Stromal cell of bone marrow (primary cell): ENCODE measurements at regions not wholly inside any gene's neighbourhood (a gene's known extent, or its start where the extent isn't known, plus 50 kb on each side); places are given as distances from the start of the nearest gene placed in this dataset.
"Not testable (repeated sequence)": the region's sequence is repeated elsewhere in the genome, so short reads cannot be mapped to it uniquely, and the experiment has no call there.

ENCODE experiments used
- DNase-seq: peaks from one replicate; pipeline ENCODE4 v3.0.0-alpha.2; 2012; ENCODE audit warnings: low read depth

DNA sequence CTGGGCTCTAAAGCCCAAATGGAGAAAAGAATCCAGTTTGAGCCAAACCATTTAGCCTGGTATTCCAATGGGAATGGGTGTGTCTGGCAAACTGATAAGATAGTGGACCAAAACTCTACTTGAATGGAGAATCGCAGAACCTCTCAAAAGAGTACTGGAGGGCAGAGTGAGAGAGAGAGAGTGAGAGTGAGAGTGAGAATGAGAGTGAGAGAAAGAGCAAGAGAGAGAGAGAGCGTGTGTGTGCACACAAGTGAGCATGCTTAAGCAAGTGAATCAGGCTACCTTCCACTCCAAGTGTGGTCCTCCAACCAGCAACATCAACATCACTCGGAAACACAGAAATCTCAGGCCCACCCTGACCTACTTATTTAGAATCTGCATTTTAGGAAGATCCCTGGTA, 58.8 kb downstream of the UQCRFS1 start:
- no peak for DNase-seq

DNA sequence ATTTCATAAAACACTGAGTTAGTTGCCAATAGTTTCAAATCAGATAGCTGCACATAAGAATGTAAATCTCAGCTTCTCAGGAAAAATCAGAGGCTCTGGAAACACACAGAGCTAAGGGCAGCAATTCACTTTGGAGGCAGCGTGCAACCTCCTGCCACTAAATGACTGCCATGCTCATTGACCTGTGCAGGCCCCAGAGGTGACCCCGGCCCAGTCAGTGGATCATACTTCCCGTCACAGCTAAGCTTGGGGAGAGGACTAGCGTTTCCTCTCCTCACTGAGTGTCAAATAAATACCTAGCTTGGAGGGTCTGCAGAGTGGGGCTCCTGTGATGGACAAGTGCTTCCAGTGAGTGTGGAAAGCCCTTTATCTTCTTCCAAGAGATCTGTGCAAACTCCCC, 67.2 kb downstream of the UQCRFS1 start:
- no peak for DNase-seq

- DNase-seq: no peak
These were observed 69.8 kb downstream of the UQCRFS1 start for GRCh38 chr19:29143183-29143582.

DNA sequence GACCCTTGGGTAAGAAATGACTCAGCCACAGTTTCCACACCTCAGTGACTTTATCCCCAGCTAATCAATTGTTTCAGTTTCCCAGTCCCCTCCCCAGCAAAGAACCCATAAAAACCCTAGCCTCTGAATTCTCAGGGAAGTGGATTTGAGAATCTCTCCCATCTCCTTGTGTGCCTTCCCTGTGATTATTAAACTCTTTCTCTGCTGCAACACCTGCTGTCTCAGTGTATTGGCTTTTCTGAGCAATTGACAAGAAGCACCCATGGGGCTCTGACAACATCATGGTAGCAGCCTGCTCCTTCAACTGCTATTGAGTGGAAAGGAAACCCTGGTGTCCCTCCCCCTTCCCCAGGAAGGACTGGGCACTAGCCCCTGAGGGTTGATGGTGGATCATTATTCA, 73.7 kb downstream of the UQCRFS1 start:
- DNase-seq: no peak

DNA sequence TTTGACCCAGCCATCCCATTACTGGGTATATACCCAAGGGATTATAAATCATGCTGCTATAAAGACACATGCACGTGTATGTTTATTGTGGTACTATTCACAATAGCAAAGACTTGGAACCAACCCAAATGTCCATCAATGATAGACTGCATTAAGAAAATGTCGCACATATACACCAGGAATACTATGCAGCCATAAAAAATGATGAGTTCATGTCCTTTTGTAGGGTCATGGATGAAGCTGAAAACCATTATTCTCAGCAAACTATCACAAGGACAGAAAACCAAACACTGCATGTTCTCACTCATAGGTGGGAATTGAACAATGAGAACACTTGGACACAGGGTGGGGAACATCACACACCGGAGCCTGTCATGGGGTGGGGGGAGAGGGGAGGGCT, 74.7 kb downstream of the UQCRFS1 start:
- not testable (repeated sequence) for DNase-seq

- DNase-seq: no peak
These were observed 81.5 kb downstream of the UQCRFS1 start for GRCh38 chr19:29131456-29131855.

GRCh38 chr19:29129148-29129547, 83.8 kb downstream of the UQCRFS1 start:
- no peak for DNase-seq

- no peak for DNase-seq
These were observed 84.7 kb downstream of the UQCRFS1 start for GRCh38 chr19:29128203-29128602.

- DNase-seq: no peak
These were observed 90.8 kb downstream of the UQCRFS1 start for GRCh38 chr19:29122185-29122584.

- peak; percentile 9 for DNase-seq
These were observed 91.3 kb downstream of the UQCRFS1 start for GRCh38 chr19:29121684-29122083.

DNA sequence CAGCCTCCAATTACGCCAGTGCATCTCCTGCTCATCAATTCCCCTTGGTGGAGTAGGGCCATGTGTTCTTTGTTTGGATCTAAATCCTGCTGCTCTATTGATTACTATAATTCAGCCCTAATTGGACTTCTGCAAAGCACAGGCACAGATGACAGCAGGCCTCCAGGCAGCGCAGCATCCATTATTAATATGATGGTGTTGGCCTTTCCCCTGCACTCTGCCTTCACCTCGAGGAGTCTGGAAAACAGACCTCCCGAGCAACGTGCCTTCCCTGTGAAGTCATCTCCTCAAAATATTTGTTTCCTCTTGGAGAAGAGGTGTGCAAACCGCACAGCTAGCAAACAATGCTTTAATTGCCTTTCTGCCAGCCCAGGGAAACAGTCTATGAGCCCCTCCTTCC, 92.5 kb downstream of the UQCRFS1 start:
- DNase-seq: no peak

- DNase-seq: peak; percentile 2
These were observed 93.4 kb downstream of the UQCRFS1 start for GRCh38 chr19:29119590-29119989.

- no peak for DNase-seq
These were observed 94.6 kb downstream of the UQCRFS1 start for GRCh38 chr19:29118389-29118788.

DNA sequence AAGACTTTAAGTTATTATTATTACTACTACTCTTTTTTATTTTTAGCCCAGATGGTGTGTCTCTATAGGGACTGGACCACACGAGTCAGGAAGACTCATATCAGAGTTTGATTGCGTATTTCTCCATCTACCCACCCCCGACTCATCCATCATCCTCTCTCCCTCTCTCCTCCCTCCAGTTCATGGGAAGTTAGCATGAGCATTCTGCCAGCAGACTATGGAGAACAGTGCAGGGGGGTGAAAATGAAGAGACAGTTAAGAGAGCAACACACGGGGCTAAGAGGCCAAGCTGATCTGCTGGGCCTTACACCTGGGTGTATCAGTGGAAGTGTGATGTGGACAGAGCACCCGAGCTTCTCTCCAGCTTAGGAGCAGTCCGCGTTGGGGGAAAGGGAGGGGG, 95.0 kb downstream of the UQCRFS1 start:
- DNase-seq: peak; percentile 13

DNA sequence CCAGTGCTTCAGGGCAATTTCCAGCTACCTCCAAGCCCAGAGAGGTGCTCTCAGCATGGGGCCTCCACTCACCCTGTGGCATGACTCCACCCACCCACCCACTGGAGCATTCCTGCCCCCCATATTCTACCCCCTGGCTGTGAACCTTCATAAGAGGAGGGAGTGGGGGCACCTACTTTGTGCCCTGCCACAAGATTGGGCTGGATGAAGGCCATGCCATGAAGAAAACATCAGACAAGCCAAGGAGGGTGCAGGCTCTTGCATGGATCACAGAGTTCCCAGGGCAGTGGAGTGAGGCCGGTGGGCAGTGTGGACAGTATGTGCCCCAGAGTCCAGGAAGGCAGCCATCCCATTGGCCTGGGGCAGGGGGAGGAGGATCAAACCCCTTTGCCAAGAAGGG, 97.8 kb downstream of the UQCRFS1 start:
- no peak for DNase-seq

- no peak for DNase-seq
These were observed 99.1 kb downstream of the UQCRFS1 start for GRCh38 chr19:29113838-29114237.

DNA sequence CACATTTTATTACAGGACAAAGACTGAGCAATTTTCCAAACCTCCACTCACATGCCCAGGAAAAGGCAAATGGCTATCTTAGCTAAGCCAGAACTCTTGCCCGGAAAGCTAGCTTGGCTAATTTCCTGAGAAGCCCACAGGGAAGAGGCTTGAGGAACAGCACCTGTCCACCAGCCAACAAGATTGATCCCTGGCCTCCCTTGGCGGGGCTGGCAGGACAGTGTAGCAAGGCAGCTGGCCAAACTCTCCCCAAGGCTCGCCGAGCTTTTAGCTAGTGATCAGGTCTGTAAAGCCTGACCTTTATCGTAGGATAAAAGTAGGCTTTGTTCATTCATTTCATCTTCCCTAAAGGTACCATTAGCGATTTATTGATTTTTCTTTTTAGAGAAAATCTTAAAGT, 101.4 kb downstream of the UQCRFS1 start:
- DNase-seq: no peak

DNA sequence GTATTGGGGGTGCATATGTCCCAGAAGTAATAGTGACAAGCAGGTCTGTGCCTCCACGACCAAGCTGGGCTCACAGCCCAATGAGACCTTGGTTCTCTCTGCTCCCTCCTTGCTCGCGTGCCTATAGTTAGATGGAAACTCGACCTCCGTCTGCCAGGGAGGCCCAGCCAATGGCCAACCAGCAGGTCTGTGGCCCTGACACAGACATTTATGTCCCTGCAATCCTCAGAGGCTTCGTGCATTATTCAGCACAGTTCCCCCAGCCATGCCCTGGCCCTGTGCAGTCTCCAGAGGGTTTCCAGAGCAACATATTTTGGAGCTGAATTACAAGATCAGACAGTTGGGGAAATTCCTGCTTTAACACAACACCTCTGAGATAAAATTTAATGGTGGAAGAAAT, 105.1 kb downstream of the UQCRFS1 start:
- no peak for DNase-seq

DNA sequence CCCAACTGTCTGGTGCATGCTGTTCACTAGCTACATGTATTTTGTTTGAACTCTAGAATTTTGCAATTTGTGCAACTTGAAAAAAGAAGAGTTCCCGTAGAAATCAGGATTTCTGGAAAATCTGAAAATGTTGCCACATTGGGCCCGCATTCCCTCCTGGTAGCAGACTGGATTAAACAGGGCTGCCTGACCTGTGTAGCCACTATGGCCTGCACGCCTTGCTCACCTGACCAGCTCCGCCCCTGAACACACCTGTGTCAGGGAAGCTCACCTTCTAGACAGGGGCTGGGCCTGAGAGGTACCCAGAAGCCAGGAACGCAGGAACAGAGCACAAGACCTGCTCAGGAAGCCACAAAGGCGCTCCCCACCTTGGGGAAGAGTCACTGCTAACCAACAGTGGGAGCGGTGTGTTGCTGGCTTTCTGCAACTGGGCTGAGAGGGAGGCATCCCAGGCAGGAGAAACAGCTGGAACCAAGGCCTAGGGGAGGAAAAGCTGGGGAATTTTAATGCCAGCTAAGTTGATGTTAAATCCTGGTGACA, 106.5 kb downstream of the UQCRFS1 start:
- DNase-seq: no peak

- no peak for DNase-seq
These were observed 107.2 kb downstream of the UQCRFS1 start for GRCh38 chr19:29105629-29106292.

- DNase-seq: no peak
These were observed 108.2 kb downstream of the UQCRFS1 start for GRCh38 chr19:29104605-29105241.

GRCh38 chr19:29098863-29099481, 114.0 kb downstream of the UQCRFS1 start:
- peak; percentile 95 for DNase-seq

DNA sequence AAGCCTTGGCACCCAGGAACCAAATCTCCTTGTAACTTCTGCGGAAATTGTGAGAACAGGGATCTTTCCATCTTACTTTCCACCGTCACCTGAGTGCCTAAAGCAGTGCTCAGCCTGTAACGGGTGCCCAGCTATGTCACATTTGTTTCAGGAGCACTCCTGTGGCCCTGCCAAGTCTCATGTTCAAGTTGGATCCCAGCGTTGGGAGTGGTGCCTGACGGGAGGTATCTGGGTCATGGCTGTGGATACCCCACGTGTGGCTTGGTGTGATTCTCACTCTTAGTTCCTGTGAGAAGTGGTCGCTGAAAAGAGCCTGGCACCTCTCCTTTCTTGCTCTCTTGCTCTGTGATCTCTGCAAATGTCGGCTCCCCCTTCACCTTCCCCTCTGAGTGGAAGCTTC, 114.9 kb downstream of the UQCRFS1 start:
- no peak for DNase-seq
